CD14-positive monocyte (primary cell): ENCODE measurements at regions not wholly inside any gene's neighbourhood (a gene's known extent, or its start where the extent isn't known, plus 50 kb on each side); places are given as distances from the start of the nearest gene placed in this dataset.

Source experiments
- DNase-seq, 3 donors: peaks; one replicate each; pipeline ENCODE4 v3.0.0-alpha.2; 2011 to 2022
- H2AFZ ChIP-seq: 2 replicates; pipeline ENCODE4 v1.6.0; 2012; ENCODE audit warnings: mild to moderate bottlenecking, low read depth, low read length, inconsistent platforms; ENCODE audit not compliant: insufficient read depth, poor library complexity, severe bottlenecking
- H3K27ac ChIP-seq, 2 donors: 1 replicate in 1 of 2; 2 replicates in 1 of 2; pipeline ENCODE4 v1.5.1; 2012 to 2013; ENCODE audit warnings: low read length in 2 of 2, control low read depth in 1 of 2, inconsistent platforms in 1 of 2, low read depth in 1 of 2, mild to moderate bottlenecking in 1 of 2
- H3K27me3 ChIP-seq, 2 donors: one replicate each; pipeline versions ENCODE4 v1.6.0 to v1.6.1; 2011 to 2013; ENCODE audit warnings: low read length in 2 of 2; ENCODE audit not compliant: control insufficient read depth in 2 of 2, insufficient read depth in 2 of 2
- H3K36me3 ChIP-seq, 2 donors: replicated peaks in 1 of 2; 1 replicate in 1 of 2; 2 replicates in 1 of 2; pipeline versions ENCODE4 v1.5.1 to v1.6.1; 2012 to 2013; ENCODE audit warnings: low read length in 2 of 2, control low read depth in 1 of 2, inconsistent platforms in 1 of 2, mild to moderate bottlenecking in 1 of 2; ENCODE audit not compliant: insufficient read depth in 2 of 2, control insufficient read depth in 1 of 2
- H3K4me1 ChIP-seq, 2 donors: 1 replicate in 1 of 2; 2 replicates in 1 of 2; pipeline versions ENCODE4 v1.5.1 to v1.6.1; 2012 to 2013; ENCODE audit warnings: low read length in 2 of 2, control low read depth in 1 of 2, inconsistent platforms in 1 of 2, mild to moderate bottlenecking in 1 of 2, moderate library complexity in 1 of 2; ENCODE audit not compliant: insufficient read depth in 2 of 2, control insufficient read depth in 1 of 2
- H3K4me2 ChIP-seq: replicated peaks from 2 replicates; pipeline ENCODE3; 2012; ENCODE audit warnings: low read length, moderate library complexity, mild to moderate bottlenecking; ENCODE audit not compliant: poor library complexity, severe bottlenecking; ENCODE audit errors: extremely low read depth
- H3K4me3 ChIP-seq, 3 experiments: fragments of 200-600 bp in 1 of 3; sonication (generic) in 1 of 3; replicated peaks in 1 of 3; 1 replicate in 2 of 3; 2 replicates in 1 of 3; pipeline ENCODE4 v1.5.1; 2011 to 2013; ENCODE audit warnings: low read length in 3 of 3, mild to moderate bottlenecking in 3 of 3, control low read depth in 2 of 3, low read depth in 2 of 3, inconsistent platforms in 1 of 3, moderate library complexity in 1 of 3
- H3K79me2 ChIP-seq: 2 replicates; pipeline ENCODE4 v1.6.0; 2012; ENCODE audit warnings: mild to moderate bottlenecking, control low read depth, inconsistent platforms, low read length, moderate library complexity; ENCODE audit not compliant: insufficient read depth
- H3K9ac ChIP-seq: 2 replicates; pipeline ENCODE4 v1.6.0; 2017; ENCODE audit warnings: low read length, mild to moderate bottlenecking; ENCODE audit not compliant: insufficient read depth, poor library complexity, severe bottlenecking
- H3K9me3 ChIP-seq, 2 donors: replicated peaks in 1 of 2; 1 replicate in 1 of 2; 2 replicates in 1 of 2; pipeline versions ENCODE4 v1.5.1 to v1.6.1; 2012 to 2013; ENCODE audit warnings: low read length in 2 of 2, control low read depth in 1 of 2; ENCODE audit not compliant: control insufficient read depth in 1 of 2, insufficient read depth in 1 of 2
- H4K20me1 ChIP-seq: 2 replicates; pipeline ENCODE4 v1.6.0; 2012; ENCODE audit warnings: mild to moderate bottlenecking, low read length, control low read depth, moderate library complexity; ENCODE audit not compliant: insufficient read depth
- H3K27ac Mint-ChIP-seq, 7 donors: one replicate each; pipeline ENCODE4 v1.8.0; 2020; ENCODE audit warnings: mild to moderate bottlenecking in 7 of 7, mixed read lengths in 7 of 7, moderate library complexity in 6 of 7, inconsistent platforms in 2 of 7
- H3K27me3 Mint-ChIP-seq, 3 donors: one replicate each; pipeline ENCODE4 v1.8.0; 2021 to 2022; ENCODE audit warnings: low read depth in 3 of 3, mild to moderate bottlenecking in 3 of 3, mixed read lengths in 3 of 3, moderate library complexity in 3 of 3, inconsistent platforms in 1 of 3
- H3K36me3 Mint-ChIP-seq, 2 donors: one replicate each; pipeline ENCODE4 v1.8.0; 2020; ENCODE audit warnings: mixed read lengths in 2 of 2, inconsistent platforms in 1 of 2, mild to moderate bottlenecking in 1 of 2
- H3K4me1 Mint-ChIP-seq: one replicate; pipeline ENCODE4 v1.8.0; 2020; ENCODE audit warnings: mild to moderate bottlenecking, mixed read lengths
- H3K4me3 Mint-ChIP-seq, 2 donors: one replicate each; pipeline ENCODE4 v1.8.0; 2020; ENCODE audit warnings: mild to moderate bottlenecking in 2 of 2, mixed read lengths in 2 of 2, moderate library complexity in 1 of 2
- H3K9me3 Mint-ChIP-seq, 7 donors: one replicate each; pipeline ENCODE4 v1.8.0; 2020 to 2022; ENCODE audit warnings: mixed read lengths in 7 of 7, mild to moderate bottlenecking in 6 of 7, moderate library complexity in 6 of 7, inconsistent platforms in 2 of 7
- WGBS: methylation state at CpG from one replicate; pipeline ENCODE4 v1.1.5; 2013; ENCODE audit warnings: missing lambda C conversion rate; ENCODE audit not compliant: insufficient coverage; 5-methylcytosine and 5-hydroxymethylcytosine counted together
- intact Hi-C, 2 donors: fragments of 100-400 bp; cut with micrococcal nuclease; formaldehyde crosslinking; loops; one replicate each; pipeline versions ENCODE4 v1.15.0 to v1.15.1; 2023
- TF ChIP-seq, protein P1 (sequence below): fragments of 200-600 bp; IDR thresholded peaks from one replicate; pipeline ENCODE4 v1.8.0; 2022; ENCODE audit warnings: antibody characterized with exemption, mild to moderate bottlenecking

DNA sequence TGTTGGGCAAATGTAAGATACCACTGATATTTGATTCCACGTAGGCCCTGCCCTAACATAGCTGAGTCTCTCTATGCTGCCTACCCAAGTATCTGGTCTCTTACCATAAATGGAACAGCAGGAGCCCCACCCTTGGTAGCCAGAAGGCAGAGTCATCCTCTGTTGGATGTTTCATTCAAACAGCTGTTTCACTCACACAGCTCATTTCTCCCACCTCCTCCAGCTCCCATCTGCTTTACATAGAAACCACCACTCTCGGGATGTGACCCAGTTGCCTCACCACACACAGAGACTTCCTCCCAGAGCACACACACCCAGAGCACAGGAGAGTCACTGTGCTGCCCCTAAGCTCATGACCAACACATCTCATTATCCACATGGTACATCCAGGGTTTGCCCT is 165.3 kb downstream of the TMEM167A start:
- peaks cover 0 to 5% (median 4%) of the 10 kb centered on the region in 3 donors for H3K27me3 Mint-ChIP-seq
- no peak overlapping the region for H3K9ac ChIP-seq
- H3K9me3 Mint-ChIP-seq = peaks cover 11 to 28% (median 22%) of the 10 kb centered on the region in 7 donors
- H3K4me1 ChIP-seq = no peaks in the 10 kb centered on the region
- intact Hi-C loops = no loop called here
- no peak overlapping the region for H3K27ac ChIP-seq
- H3K4me1 Mint-ChIP-seq = no peaks in the 10 kb centered on the region
- H3K79me2 ChIP-seq = no peaks in the 10 kb centered on the region
- DNase-seq = no peak
- H3K27ac Mint-ChIP-seq = peak overlapping the region in 1 of 7 donors; percentile 43
- no peaks in the 10 kb centered on the region for H4K20me1 ChIP-seq
- peaks cover 0 to 3% of the 10 kb centered on the region in 2 donors for H3K36me3 Mint-ChIP-seq
- H3K9me3 ChIP-seq = peaks cover 20 to 22% of the 10 kb centered on the region in 2 donors
- TF ChIP-seq, protein P1, sequence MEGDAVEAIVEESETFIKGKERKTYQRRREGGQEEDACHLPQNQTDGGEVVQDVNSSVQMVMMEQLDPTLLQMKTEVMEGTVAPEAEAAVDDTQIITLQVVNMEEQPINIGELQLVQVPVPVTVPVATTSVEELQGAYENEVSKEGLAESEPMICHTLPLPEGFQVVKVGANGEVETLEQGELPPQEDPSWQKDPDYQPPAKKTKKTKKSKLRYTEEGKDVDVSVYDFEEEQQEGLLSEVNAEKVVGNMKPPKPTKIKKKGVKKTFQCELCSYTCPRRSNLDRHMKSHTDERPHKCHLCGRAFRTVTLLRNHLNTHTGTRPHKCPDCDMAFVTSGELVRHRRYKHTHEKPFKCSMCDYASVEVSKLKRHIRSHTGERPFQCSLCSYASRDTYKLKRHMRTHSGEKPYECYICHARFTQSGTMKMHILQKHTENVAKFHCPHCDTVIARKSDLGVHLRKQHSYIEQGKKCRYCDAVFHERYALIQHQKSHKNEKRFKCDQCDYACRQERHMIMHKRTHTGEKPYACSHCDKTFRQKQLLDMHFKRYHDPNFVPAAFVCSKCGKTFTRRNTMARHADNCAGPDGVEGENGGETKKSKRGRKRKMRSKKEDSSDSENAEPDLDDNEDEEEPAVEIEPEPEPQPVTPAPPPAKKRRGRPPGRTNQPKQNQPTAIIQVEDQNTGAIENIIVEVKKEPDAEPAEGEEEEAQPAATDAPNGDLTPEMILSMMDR = no peak
- 63% methylated on average over 2 of the region's 2 CpGs for WGBS
- H3K36me3 ChIP-seq = no peaks in the 10 kb centered on the region
- no peak overlapping the region for H3K4me3 Mint-ChIP-seq
- no peak overlapping the region for H2AFZ ChIP-seq
- no peak overlapping the region for H3K4me3 ChIP-seq
- no peak overlapping the region for H3K4me2 ChIP-seq
- no peaks in the 10 kb centered on the region for H3K27me3 ChIP-seq

GRCh38 chr5:82910905-82911304 is 166.3 kb downstream of the TMEM167A start:
- no peak overlapping the region for H3K27ac Mint-ChIP-seq
- no peaks in the 10 kb centered on the region for H3K4me1 Mint-ChIP-seq
- no peaks in the 10 kb centered on the region for H3K79me2 ChIP-seq
- no peak overlapping the region for H2AFZ ChIP-seq
- H3K27me3 Mint-ChIP-seq = peaks cover 0 to 5% (median 4%) of the 10 kb centered on the region in 3 donors
- no peaks in the 10 kb centered on the region for H3K36me3 ChIP-seq
- H3K9ac ChIP-seq = no peak overlapping the region
- H3K4me1 ChIP-seq = no peaks in the 10 kb centered on the region
- peaks cover 8 to 19% (median 14%) of the 10 kb centered on the region in 7 donors for H3K9me3 Mint-ChIP-seq
- no peaks in the 10 kb centered on the region for H3K27me3 ChIP-seq
- H3K4me2 ChIP-seq = no peak overlapping the region
- TF ChIP-seq, protein P1 = no peak
- intact Hi-C loops = no loop called here
- no peak overlapping the region for H3K27ac ChIP-seq
- peaks cover 10 to 14% of the 10 kb centered on the region in 2 donors for H3K9me3 ChIP-seq
- H3K36me3 Mint-ChIP-seq = peaks cover 0 to 3% of the 10 kb centered on the region in 2 donors
- no peak overlapping the region for H3K4me3 Mint-ChIP-seq
- DNase-seq = no peak
- H3K4me3 ChIP-seq = no peak overlapping the region
- H4K20me1 ChIP-seq = no peaks in the 10 kb centered on the region
